Stimulated activated naive CD4-positive, alpha-beta T cell (primary cell): ENCODE measurements at regions not wholly inside any gene's neighbourhood (a gene's known extent, or its start where the extent isn't known, plus 50 kb on each side); places are given as distances from the start of the nearest gene placed in this dataset.

Experiments used
- DNase-seq, 6 experiments: peaks; one replicate each; lab custom pipeline; 2025; lab: John Stamatoyannopoulos, UW

DNA sequence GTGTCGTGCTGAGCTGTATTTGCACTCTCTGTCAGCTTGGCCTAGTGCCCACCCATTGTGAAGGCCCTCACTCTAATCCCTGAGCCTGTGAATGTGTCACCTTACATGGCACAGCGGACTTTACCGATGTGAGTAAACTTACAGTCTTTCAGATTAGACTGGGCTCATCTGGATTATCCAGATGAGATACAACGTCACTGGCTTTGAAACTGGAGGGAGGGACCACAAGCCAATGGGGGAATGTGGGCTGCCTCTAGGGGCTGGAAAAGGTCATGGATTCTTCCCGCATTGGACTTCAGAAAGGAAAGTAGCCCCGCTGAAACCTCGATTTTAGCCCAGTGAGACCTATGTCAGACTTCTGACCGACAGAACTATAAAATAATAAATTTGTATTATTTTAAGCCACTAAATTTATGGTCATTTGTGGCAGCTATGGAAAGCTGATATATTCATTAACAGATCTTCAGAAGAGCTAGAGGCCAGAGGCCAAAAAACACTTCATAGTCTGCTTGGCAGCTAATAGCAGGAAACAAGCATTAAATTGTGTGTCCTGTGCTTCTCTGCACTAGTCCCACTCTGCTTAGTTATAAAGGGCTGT lies 139.0 kb upstream of the GAS1 start:
- DNase-seq: no peak

GRCh38 chr9:87087197-87087596 lies 139.9 kb upstream of the GAS1 start:
- no peak for DNase-seq

DNA sequence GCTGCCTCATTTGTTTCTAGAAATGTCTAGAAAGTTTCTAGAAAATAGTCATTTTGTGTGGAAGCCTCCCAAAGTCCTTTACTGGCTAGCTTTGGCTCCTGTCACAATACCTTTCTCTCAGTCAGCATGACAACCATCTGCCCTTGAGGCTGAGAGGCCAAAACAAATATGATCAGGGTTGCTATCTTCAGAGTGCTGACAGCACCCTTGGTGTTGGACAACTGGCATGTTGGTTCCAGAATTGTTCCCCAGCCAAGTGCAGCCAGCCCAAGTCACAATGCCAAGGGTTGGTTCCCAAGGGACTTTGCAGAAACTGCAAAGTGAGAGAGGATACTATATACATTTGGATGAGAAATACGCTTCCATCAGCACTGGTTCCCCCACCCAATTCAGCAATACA lies 140.9 kb upstream of the GAS1 start:
- no peak for DNase-seq

DNA sequence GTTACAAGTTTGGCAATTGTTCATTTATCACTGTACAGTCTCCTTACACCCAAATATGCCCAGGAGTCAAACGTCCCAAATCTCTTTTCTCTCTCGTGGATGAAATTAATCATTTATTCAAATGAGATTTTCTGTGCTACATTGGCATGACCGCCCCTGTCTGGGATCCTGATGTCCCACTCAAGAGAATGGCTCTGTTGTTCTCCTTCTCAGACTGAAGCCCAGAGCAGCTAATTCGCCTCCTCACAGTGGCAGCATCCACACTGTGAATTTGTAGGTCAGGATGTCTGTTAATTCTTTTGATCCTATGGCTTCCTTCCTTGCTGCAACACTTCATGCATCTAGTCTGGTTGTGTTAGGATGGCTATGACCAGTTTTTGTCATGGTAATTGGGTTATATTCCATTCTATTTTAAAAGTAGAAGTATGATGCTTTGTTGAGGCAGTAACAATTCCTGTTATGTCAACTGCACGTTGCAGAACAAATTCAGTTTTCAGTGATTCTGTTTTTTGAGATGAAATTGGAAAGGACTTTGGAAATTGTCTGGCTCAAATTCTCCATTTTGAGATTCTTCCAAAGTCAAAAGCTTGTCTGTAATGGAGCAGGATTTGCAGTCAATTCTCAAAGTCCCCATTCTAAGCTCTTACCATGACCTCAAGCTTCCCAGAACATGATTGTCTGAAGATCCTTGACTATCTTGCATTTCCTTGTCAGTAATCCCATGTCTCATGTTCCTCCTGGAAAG lies 141.5 kb upstream of the GAS1 start:
- no peak for DNase-seq

DNA sequence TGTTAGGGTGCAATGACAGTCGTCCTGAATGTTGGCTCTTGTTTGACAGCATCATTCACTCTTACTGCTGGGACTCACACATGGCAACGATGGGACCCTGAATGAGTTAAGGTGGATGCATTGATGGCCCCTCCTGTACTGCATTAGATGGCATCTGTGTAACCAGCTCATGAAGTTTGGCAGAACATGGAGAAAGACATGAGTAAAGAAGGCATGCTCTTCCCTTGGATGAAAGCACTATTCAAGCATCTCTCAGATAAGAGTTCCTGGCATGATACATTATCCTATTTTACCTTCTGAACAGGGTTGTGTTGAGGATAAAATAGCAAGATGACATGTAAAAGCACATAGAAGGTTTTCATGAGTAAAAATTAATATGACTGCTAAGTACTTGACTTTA lies 142.2 kb upstream of the GAS1 start:
- no peak for DNase-seq

GRCh38 chr9:87089929-87090328 lies 142.6 kb upstream of the GAS1 start:
- DNase-seq: no peak

GRCh38 chr9:87093777-87094176 lies 146.5 kb upstream of the GAS1 start:
- no peak for DNase-seq

- no peak for DNase-seq
Measured at GRCh38 chr9:87095951-87096350, 148.6 kb upstream of the GAS1 start.

GRCh38 chr9:87096506-87096905 lies 149.2 kb upstream of the GAS1 start:
- DNase-seq: no peak

GRCh38 chr9:87097238-87097637 lies 149.9 kb upstream of the GAS1 start:
- DNase-seq: no peak

GRCh38 chr9:87099407-87099806 lies 152.1 kb upstream of the GAS1 start:
- no peak for DNase-seq

DNA sequence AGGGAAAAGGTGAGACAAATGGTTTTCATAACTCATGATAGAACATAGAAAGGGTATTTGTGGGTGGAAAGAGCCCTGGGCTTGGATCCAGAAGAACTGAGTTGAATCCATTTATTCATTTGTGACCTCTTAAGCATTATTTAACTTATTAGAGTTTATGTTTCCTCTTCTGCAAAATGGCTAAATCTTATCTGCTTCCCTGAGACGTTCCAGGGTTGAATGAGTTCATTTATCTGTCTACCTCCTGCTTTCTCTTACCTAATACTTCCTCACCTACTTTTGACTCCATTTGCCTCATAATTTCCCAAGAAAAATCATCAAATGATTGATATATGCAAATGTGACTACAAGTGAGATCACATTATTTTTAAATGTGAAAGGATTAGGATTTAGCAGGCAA lies 152.7 kb upstream of the GAS1 start:
- DNase-seq: no peak

GRCh38 chr9:87102126-87102525 lies 154.8 kb upstream of the GAS1 start:
- DNase-seq: no peak

- no peak for DNase-seq
Measured at GRCh38 chr9:87107072-87107471, 159.8 kb upstream of the GAS1 start.

DNA sequence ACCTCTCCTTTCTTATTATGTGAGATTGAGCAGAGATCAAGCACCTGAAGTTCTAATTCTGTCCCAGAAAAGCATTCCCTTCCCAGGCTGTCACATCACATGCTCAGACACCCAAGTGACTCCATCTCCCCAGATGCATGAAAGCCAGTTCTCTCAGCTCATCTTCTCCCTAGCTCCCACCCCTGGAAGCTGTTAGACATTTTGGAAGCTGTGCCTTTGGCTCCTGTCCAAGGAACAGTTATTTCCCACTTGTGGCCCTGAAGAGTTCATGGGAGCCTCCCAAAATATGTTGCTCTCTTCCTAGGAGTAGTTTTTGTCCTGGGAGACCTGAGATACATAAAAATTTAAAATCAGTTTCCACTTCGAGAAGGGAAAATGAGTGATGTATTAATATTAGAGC lies 161.4 kb upstream of the GAS1 start:
- no peak for DNase-seq

GRCh38 chr9:87109231-87109631 lies 161.9 kb upstream of the GAS1 start:
- no peak for DNase-seq

- no peak for DNase-seq
Measured at GRCh38 chr9:87109851-87110250, 162.5 kb upstream of the GAS1 start.

DNA sequence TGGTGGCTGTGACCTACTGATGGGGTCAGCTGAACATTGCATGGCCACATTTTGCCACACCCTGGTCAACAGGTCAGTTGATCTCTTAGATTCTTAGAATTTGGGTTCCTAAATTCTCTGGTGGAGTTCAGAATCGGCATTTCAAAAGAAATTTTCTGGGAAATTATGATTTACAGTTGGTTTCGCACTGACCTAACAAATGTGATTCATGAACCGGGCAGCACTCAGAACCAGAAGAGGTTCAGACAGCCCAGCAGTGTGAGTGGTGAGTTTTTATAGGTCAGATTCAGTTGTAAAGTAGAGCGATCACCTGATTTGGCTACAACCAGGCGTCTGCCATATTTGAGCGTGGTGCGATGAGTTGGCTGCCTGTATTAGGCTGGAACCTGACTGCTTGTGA lies 163.7 kb upstream of the GAS1 start:
- no peak for DNase-seq

DNA sequence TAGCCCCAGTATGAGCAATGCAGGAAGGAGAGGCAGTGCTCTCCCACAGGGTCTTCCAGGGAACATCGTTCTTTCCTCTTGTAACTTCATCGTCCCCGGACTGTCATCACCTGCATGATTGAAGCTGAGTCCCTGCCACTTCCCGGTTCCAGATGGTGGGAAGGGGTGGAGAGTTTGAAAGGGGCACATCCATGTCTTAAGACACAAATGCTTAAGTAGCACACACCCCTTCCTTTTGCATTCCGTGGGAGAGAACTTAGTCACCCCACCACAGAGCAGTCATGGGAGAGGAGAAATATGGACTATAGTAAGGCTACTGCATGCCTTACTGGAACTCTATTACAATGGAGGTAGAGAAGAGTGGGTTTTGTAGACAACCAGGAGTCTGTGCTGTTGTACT lies 165.3 kb upstream of the GAS1 start:
- DNase-seq: no peak

DNA sequence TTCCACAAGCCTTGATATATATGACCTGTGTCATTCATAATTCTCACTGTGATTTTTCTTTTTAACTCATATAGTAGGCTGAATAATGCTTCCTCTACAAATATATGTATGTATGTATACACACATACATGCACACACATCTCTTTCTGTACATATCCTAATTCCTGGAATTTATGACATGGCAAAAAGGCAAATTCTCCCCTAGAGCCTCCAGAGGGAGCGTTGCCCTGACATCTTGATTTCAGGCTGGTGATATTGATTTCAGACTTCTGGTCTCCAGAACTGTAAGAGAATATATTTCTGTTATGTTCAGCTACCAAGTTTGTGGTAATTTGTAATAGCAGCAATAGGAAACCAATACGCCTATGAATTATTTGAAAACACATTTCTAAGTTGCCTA lies 166.6 kb upstream of the GAS1 start:
- no peak for DNase-seq

DNA sequence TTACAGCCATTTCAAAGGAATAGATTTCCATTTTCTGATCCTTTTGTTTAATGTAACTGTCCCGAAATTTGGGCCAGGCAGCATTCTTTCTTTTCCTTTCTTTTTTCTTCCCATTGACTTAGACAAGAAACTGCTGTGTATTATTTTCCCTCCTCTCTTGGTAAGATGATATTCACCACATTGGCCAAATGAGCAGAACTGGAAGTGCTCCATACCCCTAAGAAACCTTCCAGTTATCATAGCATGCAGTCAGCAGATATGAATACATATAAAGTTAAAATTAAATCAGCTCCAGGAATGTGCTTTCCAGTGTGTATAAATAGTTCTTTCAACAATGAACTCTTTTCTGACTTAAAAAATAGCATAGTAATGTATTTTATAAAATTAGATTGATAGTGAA lies 168.5 kb upstream of the GAS1 start:
- DNase-seq: no peak

DNA sequence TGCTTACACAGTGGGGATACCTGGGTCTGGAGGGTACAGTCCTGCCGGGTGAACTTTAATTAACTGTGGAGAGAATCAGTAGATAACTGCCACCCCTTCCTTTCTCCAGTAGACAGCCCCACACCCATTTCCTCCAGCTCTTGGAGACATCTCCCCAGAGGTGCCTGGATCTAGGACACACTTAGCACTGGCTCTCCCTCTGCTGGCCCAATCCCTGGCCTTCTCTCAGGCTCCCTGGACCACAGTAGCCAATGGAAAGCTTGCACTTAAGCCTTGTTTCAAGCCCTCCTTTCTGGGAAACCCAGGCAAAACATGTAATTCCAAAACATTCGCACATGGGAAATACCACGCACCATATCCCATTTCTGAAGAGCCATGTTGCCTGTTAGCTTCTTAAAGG lies 169.2 kb upstream of the GAS1 start:
- DNase-seq: no peak

- DNase-seq: no peak
Measured at GRCh38 chr9:87118594-87118993, 171.3 kb upstream of the GAS1 start.

DNA sequence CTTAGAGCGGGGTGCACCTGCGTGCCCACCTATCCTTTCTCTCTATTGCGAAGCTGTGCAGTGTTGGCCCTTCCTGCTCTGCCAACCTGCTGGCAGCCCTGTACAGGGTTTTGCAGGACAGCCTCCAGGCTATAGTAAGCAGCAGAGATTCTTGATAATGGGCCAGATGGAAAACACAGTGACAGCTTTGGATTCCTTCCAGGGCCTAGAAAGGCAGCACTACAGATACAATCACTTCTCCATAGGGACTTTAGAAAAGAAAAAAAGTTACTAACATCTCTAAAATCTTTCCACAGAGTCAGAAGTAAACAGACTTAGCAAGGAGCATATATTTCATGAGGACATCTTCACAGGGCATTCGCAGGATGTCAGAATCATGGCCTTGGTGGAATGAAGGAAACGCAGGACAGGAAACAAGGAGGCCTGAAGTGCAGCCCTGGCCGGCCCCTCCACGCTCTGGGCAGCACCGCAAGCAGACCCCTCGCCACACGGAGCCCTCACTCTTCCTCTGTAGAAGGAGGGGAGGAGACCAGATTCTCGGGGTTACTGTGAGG lies 172.1 kb upstream of the GAS1 start:
- no peak for DNase-seq
